ENCODE measurements at regions not wholly inside any gene's neighbourhood (a gene's known extent, or its start where the extent isn't known, plus 50 kb on each side); places are given as distances from the start of the nearest gene placed in this dataset.

DNA sequence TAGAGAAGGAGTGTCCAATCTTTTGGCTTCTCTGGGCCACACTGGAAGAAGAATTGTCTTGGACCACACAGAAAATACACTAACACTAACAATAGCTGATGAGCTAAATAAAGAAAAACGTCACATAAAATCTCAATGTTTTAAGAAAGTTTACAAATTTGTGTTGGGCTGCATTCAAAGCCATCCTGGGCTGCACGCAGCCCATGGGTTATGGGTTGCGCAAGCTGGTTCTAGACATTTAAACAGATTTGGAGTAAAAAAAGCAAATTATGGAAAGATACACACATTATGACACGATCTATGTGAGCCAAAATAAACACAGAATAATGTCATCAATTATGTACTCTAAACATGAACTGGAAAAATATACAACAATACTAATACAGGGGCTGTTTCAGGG lies 703.3 kb upstream of the LMCD1 start:
- TF ChIP-seq RAD21 (conservative IDR thresholded peaks at IDR 0.05) (no peak), POLR2AphosphoS5 (IDR thresholded peaks at IDR 0.05) (no peak)
- TF ChIP-seq, protein P1, sequence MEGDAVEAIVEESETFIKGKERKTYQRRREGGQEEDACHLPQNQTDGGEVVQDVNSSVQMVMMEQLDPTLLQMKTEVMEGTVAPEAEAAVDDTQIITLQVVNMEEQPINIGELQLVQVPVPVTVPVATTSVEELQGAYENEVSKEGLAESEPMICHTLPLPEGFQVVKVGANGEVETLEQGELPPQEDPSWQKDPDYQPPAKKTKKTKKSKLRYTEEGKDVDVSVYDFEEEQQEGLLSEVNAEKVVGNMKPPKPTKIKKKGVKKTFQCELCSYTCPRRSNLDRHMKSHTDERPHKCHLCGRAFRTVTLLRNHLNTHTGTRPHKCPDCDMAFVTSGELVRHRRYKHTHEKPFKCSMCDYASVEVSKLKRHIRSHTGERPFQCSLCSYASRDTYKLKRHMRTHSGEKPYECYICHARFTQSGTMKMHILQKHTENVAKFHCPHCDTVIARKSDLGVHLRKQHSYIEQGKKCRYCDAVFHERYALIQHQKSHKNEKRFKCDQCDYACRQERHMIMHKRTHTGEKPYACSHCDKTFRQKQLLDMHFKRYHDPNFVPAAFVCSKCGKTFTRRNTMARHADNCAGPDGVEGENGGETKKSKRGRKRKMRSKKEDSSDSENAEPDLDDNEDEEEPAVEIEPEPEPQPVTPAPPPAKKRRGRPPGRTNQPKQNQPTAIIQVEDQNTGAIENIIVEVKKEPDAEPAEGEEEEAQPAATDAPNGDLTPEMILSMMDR (IDR thresholded peaks at IDR 0.05; ENCODE audit: poor library complexity, severe bottlenecking) = no peak
